ENCODE measurements at regions not wholly inside any gene's neighbourhood (a gene's known extent, or its start where the extent isn't known, plus 50 kb on each side); places are given as distances from the start of the nearest gene placed in this dataset.
"Not testable (repeated sequence)": the region's sequence is repeated elsewhere in the genome, so short reads cannot be mapped to it uniquely, and the experiment has no call there.

GRCh38 chr4:158410272-158410671, 111.4 kb upstream of the RXFP1 start:
- no peak for DNase-seq

- no peak for DNase-seq
Measured at GRCh38 chr4:158411269-158411668, 110.4 kb upstream of the RXFP1 start.

- DNase-seq: peak in 1 of 2 donors; percentile 1
Measured at GRCh38 chr4:158418679-158419078, 103.0 kb upstream of the RXFP1 start.

GRCh38 chr4:158420782-158421181, 100.9 kb upstream of the RXFP1 start:
- DNase-seq: no peak

GRCh38 chr4:158422546-158422945, 99.1 kb upstream of the RXFP1 start:
- DNase-seq: no peak

- DNase-seq: no peak
Measured at GRCh38 chr4:158428242-158428641, 93.4 kb upstream of the RXFP1 start.

- no peak for DNase-seq
Measured at GRCh38 chr4:158442736-158443135, 78.9 kb upstream of the RXFP1 start.

GRCh38 chr4:158443731-158444130, 78.0 kb upstream of the RXFP1 start:
- DNase-seq: no peak

- no peak for DNase-seq
Measured at GRCh38 chr4:158444621-158445020, 77.1 kb upstream of the RXFP1 start.

GRCh38 chr4:158446106-158446505, 75.6 kb upstream of the RXFP1 start:
- no peak for DNase-seq

- no peak for DNase-seq
Measured at GRCh38 chr4:158450741-158451140, 70.9 kb upstream of the RXFP1 start.

- not testable (repeated sequence) for DNase-seq
Measured at GRCh38 chr4:158452116-158452515, 69.6 kb upstream of the RXFP1 start.

GRCh38 chr4:158458271-158458895, 63.3 kb upstream of the RXFP1 start:
- no peak for DNase-seq

- no peak for DNase-seq
Measured at GRCh38 chr4:158459085-158459820, 62.4 kb upstream of the RXFP1 start.

GRCh38 chr4:158461336-158461735, 60.3 kb upstream of the RXFP1 start:
- DNase-seq: no peak

- no peak for DNase-seq
Measured at GRCh38 chr4:158462611-158463010, 59.1 kb upstream of the RXFP1 start.
